ENCODE measurements at regions not wholly inside any gene's neighbourhood (a gene's known extent, or its start where the extent isn't known, plus 50 kb on each side); places are given as distances from the start of the nearest gene placed in this dataset.

GRCh38 chr21:15483138-15483780 is 246.5 kb upstream of the USP25 start (continued):
- no peak for TF ChIP-seq USF2 (IDR thresholded peaks at IDR 0.05; ENCODE audit: low read depth, low read length)
- TF ChIP-seq USF2 (CRISPR knock-in tag; IDR thresholded peaks at IDR 0.05; ENCODE audit: borderline replicate concordance): no peak
- TF ChIP-seq ZNF317 (CRISPR knock-in tag; IDR thresholded peaks at IDR 0.05): 0 out of 2 replicates have a peak, but pooled peaks have one; percentile 43
- TF ChIP-seq PRDM15 (CRISPR knock-in tag; IDR thresholded peaks at IDR 0.05): no peak
- no peak for TF ChIP-seq MTF1 (CRISPR knock-in tag; IDR thresholded peaks at IDR 0.05)
- no peak for TF ChIP-seq UBTF (CRISPR knock-in tag; IDR thresholded peaks at IDR 0.05)
- TF ChIP-seq RAD21 (CRISPR knock-in tag; IDR thresholded peaks at IDR 0.05): peak; percentile 96
- TF ChIP-seq ZNF746 (CRISPR knock-in tag; IDR thresholded peaks at IDR 0.05): no peak
- no peak for TF ChIP-seq U2AF1 (optimal IDR thresholded peaks at IDR 0.05; ENCODE audit: low read depth, low read length)
- TF ChIP-seq HIVEP1 (CRISPR knock-in tag; IDR thresholded peaks at IDR 0.05): no peak
- no peak for TF ChIP-seq HOXA9 (CRISPR knock-in tag; IDR thresholded peaks at IDR 0.05; ENCODE audit: borderline replicate concordance)
- no peak for TF ChIP-seq ZBTB7B (CRISPR knock-in tag; IDR thresholded peaks at IDR 0.05)
- no peak for TF ChIP-seq ZNF720 (CRISPR knock-in tag; IDR thresholded peaks at IDR 0.05)
- no peak for TF ChIP-seq ZNF740 (CRISPR knock-in tag; IDR thresholded peaks at IDR 0.05)
- no peak for TF ChIP-seq ZNF207 (IDR thresholded peaks at IDR 0.05; ENCODE audit: borderline replicate concordance)
- no peak for TF ChIP-seq RNF219 (CRISPR knock-in tag; IDR thresholded peaks at IDR 0.05)
- TF ChIP-seq HDAC2 (CRISPR knock-in tag; IDR thresholded peaks at IDR 0.05): peak; percentile 67
